HEK293T (cell line): ENCODE measurements at regions not wholly inside any gene's neighbourhood (a gene's known extent, or its start where the extent isn't known, plus 50 kb on each side); places are given as distances from the start of the nearest gene placed in this dataset.
"Not testable (repeated sequence)": the region's sequence is repeated elsewhere in the genome, so short reads cannot be mapped to it uniquely, and the experiment has no call there.

ENCODE experiments used
- FOXM1 ChIP-seq: fragments of 450-650 bp; IDR thresholded peaks from 2 replicates; pipeline ENCODE4 v1.6.1; 2017; ENCODE audit warnings: mild to moderate bottlenecking, borderline replicate concordance
- HDGF ChIP-seq: fragments of 450-650 bp; IDR thresholded peaks from 2 replicates; pipeline ENCODE4 v1.6.1; 2017; ENCODE audit warnings: antibody characterized with exemption, borderline replicate concordance
- PKNOX1 ChIP-seq: fragments of 450-650 bp; IDR thresholded peaks from 2 replicates; pipeline ENCODE4 v1.6.1; 2016
- TARDBP ChIP-seq: fragments of 450-650 bp; IDR thresholded peaks from 2 replicates; pipeline ENCODE4 v1.6.1; 2016

GRCh38 chr11:50238368-50238767 is 205.7 kb downstream of the OR4C45 start:
- TF ChIP-seq PKNOX1, FOXM1, TARDBP, HDGF: not testable (repeated sequence)
